GM19240 (cell line): ENCODE measurements at regions not wholly inside any gene's neighbourhood (a gene's known extent, or its start where the extent isn't known, plus 50 kb on each side); places are given as distances from the start of the nearest gene placed in this dataset.
"Not testable (repeated sequence)": the region's sequence is repeated elsewhere in the genome, so short reads cannot be mapped to it uniquely, and the experiment has no call there.

ENCODE experiments used
- DNase-seq: peaks from one replicate; pipeline ENCODE4 v3.0.0; 2011; ENCODE audit warnings: low spot score; ENCODE audit not compliant: insufficient read length

DNA sequence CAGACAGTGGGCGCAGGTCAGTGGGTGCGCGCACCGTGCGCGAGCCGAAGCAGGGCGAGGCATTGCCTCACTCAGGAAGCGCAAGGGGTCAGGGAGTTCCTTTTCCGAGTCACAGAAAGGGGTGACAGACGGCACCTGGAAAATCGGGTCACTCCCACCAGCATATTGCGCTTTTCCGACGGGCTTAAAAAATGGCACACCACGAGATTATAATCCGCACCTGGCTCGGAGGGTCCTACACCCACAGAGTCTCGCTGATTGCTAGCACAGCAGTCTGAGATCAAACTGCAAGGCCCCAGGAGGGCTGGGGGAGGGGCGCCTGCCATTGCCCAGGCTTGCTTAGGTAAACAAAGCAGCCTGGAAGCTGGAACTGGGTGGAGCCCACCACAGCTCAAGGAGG lies 372.2 kb downstream of the NKX6-1 start:
- DNase-seq: not testable (repeated sequence)

DNA sequence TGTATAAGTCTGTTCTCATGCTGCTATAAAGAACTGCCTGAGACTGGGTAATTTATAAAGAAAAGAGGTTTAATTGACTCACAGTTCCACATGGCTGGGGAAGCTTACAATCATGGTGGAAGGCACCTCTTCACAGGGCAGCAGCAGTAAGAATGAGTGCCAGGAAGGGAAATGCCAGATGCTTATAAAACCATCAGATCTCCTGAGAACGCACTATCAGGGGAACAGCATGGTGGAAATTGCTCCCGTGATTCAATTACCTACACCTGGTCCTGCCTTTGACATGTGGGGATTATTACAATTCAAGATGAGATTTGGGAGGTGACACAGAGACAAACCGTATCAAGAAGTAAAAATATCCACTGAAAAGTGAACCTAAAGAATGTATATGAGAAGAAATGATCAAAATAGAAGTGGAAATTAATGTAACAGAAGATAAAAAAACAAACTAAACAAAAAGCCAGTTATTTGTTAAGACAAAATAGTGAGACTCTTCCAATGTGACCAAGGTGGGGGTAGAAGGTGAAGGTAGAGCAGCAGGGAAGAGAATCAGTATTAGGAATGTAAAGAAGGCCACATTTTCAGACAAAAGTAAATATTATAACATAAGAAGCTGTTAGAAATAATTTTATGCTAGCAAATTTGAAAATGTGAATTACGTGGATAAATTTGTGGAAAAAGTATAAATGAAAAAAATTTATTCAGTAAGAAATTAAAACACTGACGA lies 372.9 kb downstream of the NKX6-1 start:
- DNase-seq: no peak

DNA sequence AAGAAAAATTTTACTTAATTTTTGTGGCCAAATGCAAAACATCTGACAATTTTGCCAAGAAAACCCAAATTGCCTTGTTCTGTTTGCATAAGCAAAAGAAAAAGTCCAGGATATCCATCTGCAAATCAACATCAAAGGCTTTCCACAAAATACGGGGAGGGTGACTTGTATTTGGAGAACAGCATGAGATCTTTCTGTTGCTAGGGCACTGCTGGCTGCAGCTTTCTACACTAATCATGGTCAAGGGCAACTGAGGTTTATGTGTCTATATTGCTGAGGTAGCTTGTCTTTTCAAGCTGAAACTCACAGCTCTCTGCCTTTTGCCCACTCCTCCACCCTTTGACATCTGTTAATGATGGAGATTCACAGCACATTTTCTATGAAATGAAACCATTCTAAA lies 389.1 kb downstream of the NKX6-1 start:
- DNase-seq: no peak

DNA sequence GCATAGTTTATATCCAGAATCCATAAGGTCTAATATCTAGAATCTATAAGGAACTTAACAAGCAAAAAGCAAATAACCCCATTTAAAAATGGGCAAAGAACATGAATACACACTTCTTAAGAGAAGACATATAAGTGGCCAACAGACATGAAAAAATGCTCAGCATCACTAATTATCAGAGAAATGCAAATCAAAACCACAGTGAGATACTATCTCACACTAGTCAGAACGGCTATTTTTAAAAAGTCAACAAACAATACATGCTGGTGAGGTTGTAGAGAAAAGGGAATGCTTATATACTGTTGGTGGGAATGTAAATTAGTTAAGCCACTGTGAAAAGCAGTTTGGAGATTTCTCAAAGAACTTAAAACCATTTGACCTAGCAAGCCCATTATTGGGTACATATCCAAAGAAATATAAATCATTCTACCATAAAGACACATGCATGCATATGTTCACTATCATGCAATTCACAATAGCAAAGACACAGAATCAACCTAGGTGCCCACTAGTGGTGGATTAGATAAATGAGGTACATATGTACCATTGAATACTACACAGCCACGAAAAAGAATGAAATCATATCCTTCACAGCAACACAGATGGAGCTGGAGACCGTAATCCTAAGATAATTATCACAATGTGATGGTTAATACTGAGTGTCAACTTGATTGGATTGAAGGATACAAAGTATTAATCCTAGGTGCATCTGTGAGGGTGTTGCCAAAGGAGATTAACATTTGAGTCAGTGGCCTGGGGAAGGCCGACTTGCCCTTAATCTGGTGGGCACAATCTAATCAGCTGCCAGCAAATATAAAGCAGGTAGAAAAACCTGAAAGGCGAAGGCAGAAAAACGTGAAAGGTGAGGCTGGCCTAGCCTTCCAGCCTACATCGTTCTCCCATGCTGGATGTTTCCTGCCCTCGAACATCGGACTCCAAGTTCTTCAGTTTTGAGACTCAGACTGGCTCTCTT lies 397.2 kb downstream of the NKX6-1 start:
- not testable (repeated sequence) for DNase-seq

DNA sequence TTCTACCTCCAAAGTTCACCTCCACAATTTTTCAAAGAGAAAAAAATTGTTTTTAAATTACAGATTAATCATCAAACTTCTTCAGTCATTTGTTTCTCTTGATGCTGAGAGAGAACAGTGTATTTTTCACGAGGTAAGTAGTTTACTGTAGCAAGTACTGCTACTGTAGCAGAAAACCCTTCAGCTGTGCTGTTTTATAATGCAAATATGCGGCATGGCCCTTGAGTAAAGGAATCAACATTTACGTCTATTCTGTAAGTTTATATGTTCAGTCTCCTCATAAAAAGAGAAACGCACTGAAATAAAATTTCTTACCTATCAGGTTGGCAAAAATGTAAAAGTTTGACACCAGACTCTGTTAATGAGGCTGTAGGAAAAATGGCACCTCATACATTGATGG lies 399.0 kb downstream of the NKX6-1 start:
- DNase-seq: no peak

DNA sequence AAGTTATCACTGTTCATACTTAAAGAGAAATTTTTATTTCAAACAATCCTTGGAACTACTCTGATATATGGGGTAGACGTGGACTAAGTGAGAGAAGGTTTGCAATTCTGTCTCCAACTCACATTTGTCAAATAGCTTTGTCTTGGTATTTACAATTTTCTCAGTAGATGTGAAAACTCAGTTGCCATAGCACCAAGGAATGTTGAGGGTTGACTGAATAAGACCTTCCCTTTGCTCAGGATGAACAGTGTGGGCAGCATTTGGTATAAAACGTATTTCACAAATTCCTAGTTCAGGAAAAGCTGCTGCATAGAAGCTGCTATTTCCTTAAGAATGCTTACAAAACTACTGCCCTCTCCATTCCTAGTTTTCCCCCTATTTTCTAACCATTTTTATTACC lies 399.5 kb downstream of the NKX6-1 start:
- DNase-seq: no peak

DNA sequence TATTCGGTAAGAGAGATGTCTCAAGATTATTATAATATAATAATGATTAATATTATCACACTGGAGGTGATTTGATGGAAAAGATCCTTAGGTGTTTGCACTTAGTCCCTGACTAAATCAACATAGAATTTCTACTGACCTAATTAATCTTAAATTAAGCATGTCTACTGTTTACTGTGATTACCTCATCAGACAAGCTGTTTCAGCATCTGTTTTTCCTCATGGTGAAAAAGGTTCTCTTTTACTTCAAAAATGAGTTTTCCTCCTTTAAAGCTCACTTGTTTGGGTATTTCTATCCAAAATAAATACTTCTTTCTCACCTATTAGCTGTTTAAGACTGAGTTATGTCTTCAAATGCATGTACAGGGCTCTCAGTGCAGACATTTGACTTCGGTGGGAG lies 407.8 kb downstream of the NKX6-1 start:
- no peak for DNase-seq

DNA sequence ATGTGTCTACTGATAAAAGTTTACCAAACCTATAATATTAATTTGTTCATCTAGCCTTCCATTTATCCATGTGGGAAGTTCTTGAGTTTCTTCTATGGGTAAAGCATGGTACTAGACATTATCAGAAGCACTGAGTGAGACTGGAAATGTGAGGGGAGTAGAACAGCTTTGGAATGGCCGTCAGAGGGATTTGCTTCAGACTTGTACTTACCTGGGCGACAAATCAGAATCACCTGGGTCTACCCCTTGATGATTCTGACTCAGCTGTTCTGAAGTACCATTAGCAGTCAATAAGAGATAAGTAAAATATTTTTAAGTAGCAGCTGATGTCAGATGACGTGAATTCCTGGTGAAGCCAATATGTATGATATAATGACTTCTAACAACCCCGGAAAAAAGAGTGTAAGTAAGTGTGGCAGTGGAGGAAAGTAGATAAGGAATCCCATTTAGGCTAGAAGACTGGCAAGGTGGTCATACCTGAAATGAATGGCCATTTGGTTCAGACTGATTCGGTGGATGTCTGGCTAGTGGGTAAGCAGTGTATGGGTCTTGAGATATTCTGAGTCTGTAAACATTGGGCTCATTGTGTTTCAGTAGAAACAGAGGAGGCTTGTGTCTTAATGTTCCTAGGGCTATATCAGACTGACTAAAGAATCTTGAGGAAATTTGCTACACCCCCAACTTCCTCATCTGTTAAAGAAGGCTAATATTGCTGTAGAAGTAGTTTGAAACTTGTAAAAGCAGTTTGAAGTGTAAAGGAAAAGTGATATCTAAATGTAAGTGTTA lies 409.2 kb downstream of the NKX6-1 start:
- no peak for DNase-seq

DNA sequence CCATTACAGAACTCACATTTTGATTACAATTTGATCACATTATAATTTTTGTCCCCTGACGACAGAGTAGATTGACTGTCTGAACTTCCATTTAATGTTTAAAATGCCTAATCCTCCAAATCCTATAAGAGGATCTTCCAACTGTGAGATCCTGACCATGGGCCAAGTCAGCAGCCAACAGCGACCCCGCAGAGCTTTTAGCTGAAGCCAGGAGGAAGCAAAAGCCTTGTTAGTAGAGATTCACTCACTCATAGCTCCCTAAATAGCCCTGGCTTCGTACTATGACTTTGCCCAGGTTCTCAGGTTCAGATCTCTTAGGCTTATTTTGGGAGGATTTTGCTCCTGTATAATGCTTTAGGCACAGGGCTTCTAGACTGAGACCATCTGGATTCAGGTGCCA lies 413.1 kb downstream of the NKX6-1 start:
- no peak for DNase-seq

DNA sequence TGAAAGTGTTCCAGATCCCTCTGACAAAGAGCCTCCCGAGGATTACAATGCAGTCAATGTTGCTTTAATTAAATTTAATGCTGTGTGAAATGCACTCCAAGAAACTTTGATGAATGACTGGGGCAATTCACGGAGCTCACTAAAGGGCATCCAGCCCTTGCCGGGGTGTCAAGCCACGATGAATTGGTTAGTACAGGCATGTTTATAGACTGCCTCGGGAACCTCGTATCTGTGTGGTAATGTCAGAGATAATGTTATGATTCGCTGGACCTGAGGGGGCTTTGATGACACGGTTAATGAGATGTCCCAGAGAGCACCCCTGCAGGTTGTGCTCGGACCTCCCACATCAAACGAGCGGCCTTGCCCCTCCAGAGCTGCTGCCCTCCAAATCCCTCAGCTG lies 428.8 kb downstream of the NKX6-1 start:
- DNase-seq: no peak

DNA sequence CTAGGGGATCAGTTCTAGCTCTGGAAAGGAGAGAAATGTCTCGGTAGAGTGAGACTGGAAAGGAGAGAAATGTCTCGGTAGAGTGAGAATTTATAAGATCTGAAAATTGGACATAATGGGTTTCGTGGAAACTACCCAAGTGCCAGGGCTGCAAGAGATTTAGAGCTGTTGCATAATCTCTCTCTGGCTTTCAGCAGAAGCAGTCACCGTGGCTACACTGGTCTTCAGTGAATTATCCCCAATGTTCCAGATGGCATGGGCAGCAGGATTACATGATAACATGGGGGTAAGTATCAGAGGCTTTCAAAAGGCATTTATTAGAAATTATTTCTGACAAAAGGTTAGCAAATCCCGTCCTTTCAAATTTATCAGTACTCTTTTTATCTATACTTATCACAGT lies 435.5 kb downstream of the NKX6-1 start:
- DNase-seq: no peak

DNA sequence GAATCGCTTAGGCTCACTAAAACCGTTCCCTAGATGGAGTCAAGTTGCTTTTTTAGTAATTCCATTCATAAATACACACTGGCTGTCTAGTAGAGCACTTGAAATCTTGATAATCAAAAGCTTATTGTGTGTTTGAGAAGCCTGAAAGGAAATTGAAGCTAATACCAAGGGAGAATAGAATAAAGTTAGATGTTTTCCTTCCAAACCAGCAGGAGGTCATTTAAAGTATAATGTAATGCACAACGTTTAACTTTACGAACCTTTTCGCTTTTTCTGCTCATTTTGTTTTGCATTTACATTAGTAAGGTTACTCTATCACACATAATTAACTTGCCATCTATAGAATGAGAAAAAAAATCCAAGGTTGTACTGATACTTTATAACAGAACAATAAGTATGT lies 440.9 kb downstream of the NKX6-1 start:
- no peak for DNase-seq

DNA sequence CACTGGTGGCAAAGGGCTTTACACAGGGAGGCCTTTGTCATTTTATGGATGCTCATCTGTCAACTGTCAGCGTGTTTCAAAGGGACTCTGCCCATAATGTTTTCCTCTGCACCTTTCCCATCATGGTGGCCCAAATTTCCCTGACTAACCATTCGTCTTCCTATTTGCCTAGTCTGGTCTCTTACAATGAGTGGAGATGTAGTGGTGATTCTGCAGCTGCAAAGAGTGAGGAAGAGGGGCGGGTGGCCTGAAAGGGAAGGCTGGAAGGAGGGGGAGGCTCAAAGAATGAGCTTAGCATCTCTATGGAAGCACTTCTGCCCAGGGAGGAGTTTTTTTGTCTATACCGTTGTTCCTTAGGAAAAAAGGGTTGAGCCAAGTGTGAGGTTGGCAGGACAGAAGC lies 447.5 kb downstream of the NKX6-1 start:
- no peak for DNase-seq

DNA sequence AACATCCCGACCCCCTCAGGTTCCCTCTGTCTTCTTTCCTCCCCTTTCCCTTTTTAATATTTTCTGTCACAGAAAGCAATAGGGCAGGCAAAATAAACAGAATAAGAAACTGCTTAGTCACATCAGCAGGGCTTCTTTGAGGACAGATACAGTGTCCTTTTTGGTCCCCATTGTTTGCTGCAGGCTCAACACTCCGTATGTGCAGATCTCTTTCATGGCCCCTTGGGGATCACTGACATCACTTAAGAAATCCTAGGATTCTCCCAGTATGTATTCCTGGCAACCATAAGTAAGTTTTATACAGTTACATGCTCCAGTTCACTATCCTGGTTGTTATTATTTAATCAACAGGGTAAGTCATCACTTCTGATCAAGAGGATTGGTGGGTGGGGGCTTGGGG lies 448.0 kb downstream of the NKX6-1 start:
- DNase-seq: no peak

DNA sequence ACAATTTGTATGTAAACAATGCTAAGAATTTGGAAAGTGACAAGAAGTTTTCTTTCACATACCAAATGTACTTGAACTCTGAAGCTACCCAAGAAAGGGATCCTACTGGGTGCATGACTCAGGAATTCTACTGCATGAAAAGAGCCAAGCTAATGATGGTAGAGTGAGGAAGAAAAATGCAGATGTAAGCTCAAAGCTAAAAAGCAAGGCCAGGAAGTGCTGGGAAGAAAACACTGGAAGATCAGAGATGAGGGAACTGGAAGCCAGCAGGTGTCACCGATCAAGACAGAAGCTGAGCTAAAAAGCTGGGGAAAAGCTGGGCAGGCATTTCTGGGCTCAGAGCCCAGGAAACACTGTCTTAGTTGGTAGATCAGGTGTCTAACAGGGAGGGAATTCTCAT lies 449.1 kb downstream of the NKX6-1 start:
- no peak for DNase-seq

DNA sequence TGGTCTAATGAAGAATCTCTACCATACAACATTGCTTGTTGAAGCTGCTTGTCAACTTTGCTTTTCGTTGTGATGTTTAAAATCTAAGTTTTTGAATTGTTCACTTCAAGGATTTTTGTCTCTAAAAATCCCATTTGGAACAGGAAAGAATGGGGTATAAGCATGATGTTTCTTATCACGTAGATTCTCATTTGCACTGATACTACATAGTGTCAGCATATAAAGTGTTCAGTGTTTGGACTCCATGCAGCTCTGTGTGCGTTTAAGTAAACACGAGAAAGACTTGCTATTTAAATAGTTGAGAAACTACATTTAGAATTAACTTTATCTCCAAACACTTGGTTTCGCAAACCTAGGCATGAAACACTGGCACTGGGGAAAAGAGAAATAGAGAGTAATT lies 452.5 kb downstream of the NKX6-1 start:
- DNase-seq: no peak

DNA sequence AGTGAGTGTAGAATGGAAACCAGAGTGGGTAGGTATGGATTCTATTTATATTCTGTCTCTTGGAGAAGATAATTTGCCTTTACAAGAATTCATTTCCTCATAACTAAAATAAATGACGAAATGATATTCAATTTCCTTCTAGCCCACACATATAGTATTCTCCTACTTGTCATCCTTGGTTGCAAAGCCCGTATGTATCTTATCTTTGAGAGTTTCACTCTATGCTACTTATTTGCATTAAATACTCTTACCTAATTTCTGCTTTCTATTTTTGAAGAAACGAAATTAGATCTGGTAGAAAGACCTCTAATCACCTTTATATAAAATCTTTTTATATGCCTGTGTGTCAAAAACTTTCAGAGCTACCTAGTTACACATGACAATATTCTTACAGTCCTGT lies 457.7 kb downstream of the NKX6-1 start:
- no peak for DNase-seq

DNA sequence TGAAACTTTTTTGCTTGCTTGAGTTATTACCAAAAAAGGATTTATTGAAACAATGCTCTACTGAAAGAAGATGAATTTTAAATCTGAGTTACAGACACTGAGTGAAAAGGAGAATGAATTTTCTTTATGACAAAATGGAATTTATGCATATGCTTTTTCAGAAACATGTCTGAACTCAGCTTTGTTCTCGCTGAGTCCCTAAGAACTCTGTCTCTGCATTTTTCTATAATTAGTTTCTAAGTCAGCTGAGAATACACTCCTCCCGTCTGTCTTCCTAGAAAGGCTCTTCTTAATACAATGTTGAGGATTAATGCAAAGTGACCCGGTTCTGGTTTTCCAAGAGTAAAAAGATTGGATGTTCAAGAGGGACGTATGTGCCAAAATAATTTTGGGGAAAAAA lies 463.5 kb downstream of the NKX6-1 start:
- DNase-seq: no peak

DNA sequence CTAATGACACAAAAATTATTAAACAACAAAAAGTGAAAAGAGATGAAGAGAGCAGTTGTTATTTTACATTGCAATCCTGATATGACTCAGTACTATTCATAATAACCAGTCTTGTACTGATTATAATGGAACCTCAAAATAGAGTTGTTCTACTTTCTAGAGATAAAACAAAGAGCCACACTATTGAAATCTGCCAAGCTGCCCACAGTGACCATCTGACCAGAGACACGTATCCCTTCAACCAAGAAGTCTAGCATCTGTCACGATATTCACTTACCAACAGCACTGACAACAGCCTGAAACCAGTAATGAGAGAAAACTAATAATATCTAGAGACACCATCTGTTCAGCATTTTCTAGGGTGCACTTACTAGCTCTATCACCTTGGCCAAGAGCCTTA lies 466.7 kb downstream of the NKX6-1 start:
- DNase-seq: no peak

DNA sequence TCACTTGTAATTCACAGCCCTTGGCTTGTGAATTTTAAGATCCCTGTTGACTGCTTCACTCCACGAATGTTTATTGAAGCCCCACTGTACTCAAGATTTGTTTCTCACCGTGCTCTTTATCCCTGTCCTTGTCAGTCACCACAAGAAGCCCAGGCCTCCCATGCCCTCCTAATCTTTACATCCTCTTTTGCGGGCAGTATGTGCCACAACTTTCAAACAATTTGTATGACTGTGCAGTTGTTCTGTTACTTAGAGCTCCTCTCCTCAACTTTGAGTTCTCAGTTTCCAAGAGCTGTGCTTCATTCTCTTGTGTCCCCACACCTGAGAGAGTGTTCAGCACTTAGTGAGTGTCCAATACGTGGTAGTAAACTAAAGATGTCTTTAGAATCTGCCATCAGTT lies 467.7 kb downstream of the NKX6-1 start:
- DNase-seq: no peak

DNA sequence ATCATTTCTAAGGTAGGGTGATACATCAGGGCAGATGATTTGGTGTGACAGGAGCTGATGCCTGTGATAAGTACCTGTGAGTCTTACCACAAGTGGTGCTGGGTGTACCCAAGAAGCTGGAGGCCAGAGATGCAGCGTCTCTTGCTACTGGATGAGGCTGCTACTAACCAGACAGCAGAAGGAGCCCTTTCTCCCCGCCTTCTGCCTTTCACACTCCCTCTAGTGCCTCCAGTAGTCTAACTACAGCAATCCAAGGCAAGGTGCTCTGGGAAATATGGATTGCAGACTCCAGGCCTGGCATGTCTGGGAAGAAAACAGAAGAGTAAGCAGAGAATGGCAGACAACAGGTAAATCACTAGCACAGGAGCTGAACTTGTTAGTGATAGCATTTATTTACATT lies 470.8 kb downstream of the NKX6-1 start:
- no peak for DNase-seq

DNA sequence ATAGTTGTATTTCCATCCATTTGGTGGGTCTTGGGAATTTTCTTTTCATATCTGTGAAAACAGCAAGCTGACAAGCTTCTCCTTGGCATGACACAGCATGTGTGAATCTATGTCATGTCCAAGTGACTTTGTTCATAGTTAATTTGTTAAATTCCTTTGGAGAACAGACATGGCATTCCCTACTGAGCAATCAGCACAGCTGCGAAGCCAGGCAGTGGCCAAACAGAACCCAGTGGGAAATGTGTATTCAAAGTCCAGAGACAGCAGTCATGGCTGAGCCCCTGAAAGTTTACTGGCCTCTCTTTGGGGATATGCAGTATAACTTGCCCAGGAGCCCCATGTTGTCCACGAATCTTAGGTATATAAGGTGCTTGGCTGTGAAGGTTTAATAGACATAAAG lies 474.7 kb downstream of the NKX6-1 start:
- no peak for DNase-seq
